8988T (cell line): ENCODE measurements at regions not wholly inside any gene's neighbourhood (a gene's known extent, or its start where the extent isn't known, plus 50 kb on each side); places are given as distances from the start of the nearest gene placed in this dataset.
"Not testable (repeated sequence)": the region's sequence is repeated elsewhere in the genome, so short reads cannot be mapped to it uniquely, and the experiment has no call there.

ENCODE experiments used
- DNase-seq: peaks from one replicate; pipeline ENCODE4 v3.0.0; 2011

DNA sequence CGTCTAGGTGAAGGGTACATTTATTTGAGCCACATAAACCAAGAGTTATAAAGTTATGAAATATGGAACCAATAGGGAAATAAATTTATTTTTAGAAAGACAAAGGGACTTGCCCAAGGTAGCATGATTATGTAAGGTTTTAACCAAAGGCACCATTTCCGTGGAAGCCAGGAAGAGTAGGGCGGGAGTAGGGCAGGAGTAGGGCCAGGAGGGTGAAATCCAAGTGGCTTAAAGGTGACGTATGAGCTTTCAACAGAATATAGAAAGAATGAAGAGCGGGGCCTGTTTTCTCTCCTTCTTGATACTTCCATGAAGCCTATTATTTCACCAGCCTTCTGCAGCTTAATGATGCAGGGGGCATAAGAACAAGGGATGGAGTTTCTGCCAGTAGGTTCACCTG lies 91.7 kb upstream of the PNPLA4 start:
- no peak for DNase-seq

GRCh38 chrX:8010105-8010504 lies 82.9 kb upstream of the PNPLA4 start:
- no peak for DNase-seq

GRCh38 chrX:8005678-8006347 lies 78.6 kb upstream of the PNPLA4 start:
- no peak for DNase-seq

- no peak for DNase-seq
These were observed 76.1 kb upstream of the PNPLA4 start for GRCh38 chrX:8003147-8003883.

DNA sequence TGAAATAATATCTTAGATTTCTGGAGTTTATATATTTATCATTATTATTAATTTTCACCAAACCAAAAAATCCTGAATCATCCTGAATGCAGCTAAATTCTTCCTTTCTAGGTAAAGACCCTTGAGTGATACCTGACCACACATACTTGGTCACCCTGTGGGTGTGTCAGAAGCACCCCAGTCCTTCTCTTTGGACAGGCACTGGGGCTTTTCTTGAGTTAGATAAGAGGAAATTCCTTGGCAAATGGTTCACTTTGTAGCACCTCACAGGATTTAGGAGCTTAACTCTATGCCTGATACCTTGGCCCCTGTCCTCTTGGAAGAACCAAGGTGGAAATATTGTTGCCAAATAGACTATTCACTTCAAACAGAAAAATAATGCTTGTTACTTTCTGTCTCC lies 69.6 kb upstream of the PNPLA4 start:
- DNase-seq, result no peak

- no peak for DNase-seq
These were observed 69.2 kb upstream of the PNPLA4 start for GRCh38 chrX:7996414-7996813.

DNA sequence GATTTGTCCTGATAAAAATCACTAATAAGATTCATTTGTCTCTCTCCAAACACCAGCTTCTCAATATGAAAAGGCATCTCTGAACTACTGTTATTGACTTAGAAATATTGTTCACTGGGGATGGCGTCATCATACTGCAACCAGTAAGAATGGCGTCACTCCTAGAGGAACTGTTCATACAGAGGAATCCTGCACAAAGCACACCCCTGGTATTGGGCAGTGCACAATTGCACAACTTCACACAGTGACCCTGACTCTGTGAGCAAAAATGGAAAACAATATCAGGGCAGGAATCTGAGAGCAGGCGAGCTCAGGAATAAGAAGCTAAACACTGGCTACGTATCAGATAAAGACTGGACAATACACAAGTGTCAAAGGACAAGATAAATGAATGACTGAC lies 66.7 kb upstream of the PNPLA4 start:
- DNase-seq, result no peak

- DNase-seq, result not testable (repeated sequence)
These were observed 61.0 kb upstream of the PNPLA4 start for GRCh38 chrX:7988013-7988759.

GRCh38 chrX:7987160-7988012 lies 60.2 kb upstream of the PNPLA4 start:
- no peak for DNase-seq

GRCh38 chrX:7986738-7987137 lies 59.5 kb upstream of the PNPLA4 start:
- not testable (repeated sequence) for DNase-seq

GRCh38 chrX:7985568-7985967 lies 58.4 kb upstream of the PNPLA4 start:
- no peak for DNase-seq

DNA sequence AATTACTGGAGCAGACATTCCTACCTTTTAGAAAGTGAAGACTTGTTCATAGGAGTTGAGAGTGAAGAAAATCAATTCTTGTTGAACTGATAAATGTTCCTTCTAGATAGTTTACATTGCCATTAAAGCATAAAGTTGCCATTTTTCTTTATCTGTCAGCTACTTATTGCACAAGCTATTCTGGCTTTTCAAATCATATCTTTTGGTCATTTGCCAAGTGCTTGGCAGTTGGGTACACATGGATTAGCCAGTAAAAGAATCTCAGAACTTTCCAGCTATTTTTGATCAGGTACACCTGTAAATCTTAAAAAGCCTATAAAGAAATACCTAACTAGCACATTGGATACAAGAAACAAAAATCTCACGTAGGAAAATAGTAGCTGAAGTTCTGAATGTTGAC lies 56.4 kb upstream of the PNPLA4 start:
- DNase-seq, result no peak
